Nephron progenitor cell (in vitro differentiated cells): ENCODE measurements at regions not wholly inside any gene's neighbourhood (a gene's known extent, or its start where the extent isn't known, plus 50 kb on each side); places are given as distances from the start of the nearest gene placed in this dataset.

Experiments
- DNase-seq: peaks from one replicate; pipeline ENCODE4 v3.0.0; 2021
- H3K27ac Mint-ChIP-seq: 2 replicates; pipeline ENCODE4 v1.8.0; 2021; ENCODE audit warnings: mild to moderate bottlenecking, moderate library complexity, mixed read lengths
- H3K27me3 Mint-ChIP-seq: 2 replicates; pipeline ENCODE4 v1.8.0; 2021; ENCODE audit warnings: mild to moderate bottlenecking, low read depth, mixed read lengths; ENCODE audit not compliant: poor library complexity
- H3K36me3 Mint-ChIP-seq: 2 replicates; pipeline ENCODE4 v1.8.0; 2021; ENCODE audit warnings: low read depth, mixed read lengths
- H3K4me1 Mint-ChIP-seq: 2 replicates; pipeline ENCODE4 v1.8.0; 2021; ENCODE audit warnings: mixed read lengths
- H3K4me3 Mint-ChIP-seq: 2 replicates; pipeline ENCODE4 v1.8.0; 2021; ENCODE audit warnings: mild to moderate bottlenecking, moderate library complexity, mixed read lengths
- H3K9me3 Mint-ChIP-seq: 2 replicates; pipeline ENCODE4 v1.8.0; 2021; ENCODE audit warnings: mild to moderate bottlenecking, moderate library complexity, mixed read lengths
- CTCF ChIP-seq: fragments of 200-600 bp; sonication (generic); IDR thresholded peaks from 2 replicates; pipeline ENCODE4 v1.5.0; 2021; ENCODE audit warnings: antibody characterized with exemption

GRCh38 chr3:135739779-135740178 lies 225.7 kb upstream of the PPP2R3A start:
- no peak overlapping the region for H3K27ac Mint-ChIP-seq
- TF ChIP-seq CTCF = no peak
- no peak overlapping the region for H3K4me3 Mint-ChIP-seq

DNA sequence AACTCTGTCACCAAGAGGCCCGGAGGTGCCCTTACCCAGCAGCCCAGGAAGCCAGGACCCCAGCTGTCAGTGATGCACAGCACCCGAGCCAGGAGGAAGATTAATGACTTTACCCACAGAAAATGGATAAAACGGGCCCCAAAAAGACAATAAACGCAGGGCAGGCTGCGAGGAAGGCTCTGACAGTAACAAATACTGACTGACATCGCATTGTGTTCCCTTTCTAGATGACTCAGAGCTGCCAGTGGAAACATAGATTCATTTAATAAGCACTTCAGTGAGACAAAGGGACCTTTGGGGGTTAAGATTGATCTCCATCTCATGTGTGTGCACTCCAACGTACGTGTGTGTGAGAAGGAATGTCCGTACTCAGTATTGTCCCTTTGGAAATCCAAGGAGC lies 225.3 kb upstream of the PPP2R3A start:
- peaks cover 36% of the 10 kb centered on the region for H3K9me3 Mint-ChIP-seq
- H3K4me3 Mint-ChIP-seq = no peak overlapping the region
- TF ChIP-seq CTCF = no peak
- peaks cover 14% of the 10 kb centered on the region for H3K36me3 Mint-ChIP-seq
- peaks cover 15% of the 10 kb centered on the region for H3K4me1 Mint-ChIP-seq
- H3K27ac Mint-ChIP-seq = no peak overlapping the region
- DNase-seq = no peak
- peaks cover 9% of the 10 kb centered on the region for H3K27me3 Mint-ChIP-seq

More at GRCh38 chr3:135739779-135740178, 225.7 kb upstream of the PPP2R3A start:
- Mint-ChIP-seq H3K9me3 (peaks cover 39% of the 10 kb centered on the region), H3K36me3 (peaks cover 14% of the 10 kb centered on the region), H3K27me3 (peaks cover 8% of the 10 kb centered on the region), H3K4me1 (peaks cover 15% of the 10 kb centered on the region)
- DNase-seq = no peak

DNA sequence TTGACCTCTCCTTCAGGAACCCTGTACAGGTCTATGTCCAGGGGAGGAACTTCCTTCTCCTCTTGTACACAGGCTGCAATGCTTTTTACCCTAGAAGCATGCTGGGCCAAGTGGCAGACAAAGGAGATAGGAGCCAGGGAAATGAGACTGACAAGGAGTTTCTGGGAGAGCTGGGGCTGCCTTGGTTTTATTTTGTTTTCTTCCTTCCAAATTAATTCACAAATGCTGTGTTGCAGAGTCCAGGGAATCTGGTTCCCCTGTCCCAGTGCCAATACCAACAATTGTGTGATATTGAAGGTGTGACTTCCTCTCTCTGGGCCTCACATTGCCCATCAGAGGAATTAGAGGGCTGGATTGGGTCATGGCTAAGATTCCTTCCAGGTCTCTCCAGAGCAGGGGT lies 224.8 kb upstream of the PPP2R3A start:
- Mint-ChIP-seq H3K4me1 (peaks cover 15% of the 10 kb centered on the region), H3K4me3 (no peak overlapping the region), H3K36me3 (peaks cover 12% of the 10 kb centered on the region), H3K9me3 (peaks cover 31% of the 10 kb centered on the region), H3K27ac (no peak overlapping the region), H3K27me3 (peaks cover 9% of the 10 kb centered on the region)
- DNase-seq = no peak
- no peak for TF ChIP-seq CTCF

DNA sequence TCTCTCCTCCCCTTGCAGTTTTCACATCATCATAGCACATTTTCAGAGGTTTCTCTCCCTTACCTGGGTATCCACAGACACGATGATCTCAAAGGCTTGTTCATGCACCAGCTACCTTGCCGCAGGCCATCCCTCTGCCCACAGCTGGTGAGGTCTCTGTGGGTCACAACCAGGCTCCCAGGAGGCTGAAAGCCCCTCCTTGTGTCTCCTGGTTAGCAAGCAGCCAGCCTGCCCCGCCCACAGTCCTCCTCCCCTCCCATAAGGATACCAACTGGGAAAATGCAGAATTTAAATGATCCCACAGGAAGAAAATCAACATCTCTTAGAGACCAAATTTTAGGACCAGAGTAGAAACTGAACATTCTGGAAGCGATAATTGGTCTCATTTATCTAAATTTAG lies 213.5 kb upstream of the PPP2R3A start:
- H3K27ac Mint-ChIP-seq = no peak overlapping the region

GRCh38 chr3:135752851-135753250 lies 212.7 kb upstream of the PPP2R3A start:
- H3K9me3 Mint-ChIP-seq = no peaks in the 10 kb centered on the region
- no peak overlapping the region for H3K4me3 Mint-ChIP-seq
- peak; percentile 65 for DNase-seq
- peaks cover 15% of the 10 kb centered on the region for H3K4me1 Mint-ChIP-seq
- no peaks in the 10 kb centered on the region for H3K36me3 Mint-ChIP-seq
- H3K27me3 Mint-ChIP-seq = peaks cover 14% of the 10 kb centered on the region
- no peak for TF ChIP-seq CTCF
- H3K27ac Mint-ChIP-seq = no peak overlapping the region

More for the DNA sequence above, 213.5 kb upstream of the PPP2R3A start:
- TF ChIP-seq CTCF = no peak
- DNase-seq = no peak
- Mint-ChIP-seq H3K9me3 (no peaks in the 10 kb centered on the region), H3K4me3 (no peak overlapping the region), H3K4me1 (peaks cover 15% of the 10 kb centered on the region), H3K36me3 (no peaks in the 10 kb centered on the region), H3K27me3 (peaks cover 14% of the 10 kb centered on the region)

GRCh38 chr3:135753506-135753905 lies 212.0 kb upstream of the PPP2R3A start:
- no peak overlapping the region for H3K4me3 Mint-ChIP-seq
- H3K27me3 Mint-ChIP-seq = peaks cover 14% of the 10 kb centered on the region
- no peak overlapping the region for H3K27ac Mint-ChIP-seq
- H3K4me1 Mint-ChIP-seq = peaks cover 15% of the 10 kb centered on the region
- no peak for TF ChIP-seq CTCF
- no peaks in the 10 kb centered on the region for H3K36me3 Mint-ChIP-seq
- DNase-seq = no peak
- H3K9me3 Mint-ChIP-seq = no peaks in the 10 kb centered on the region
